ENCODE measurements at regions not wholly inside any gene's neighbourhood (a gene's known extent, or its start where the extent isn't known, plus 50 kb on each side); places are given as distances from the start of the nearest gene placed in this dataset.

DNA sequence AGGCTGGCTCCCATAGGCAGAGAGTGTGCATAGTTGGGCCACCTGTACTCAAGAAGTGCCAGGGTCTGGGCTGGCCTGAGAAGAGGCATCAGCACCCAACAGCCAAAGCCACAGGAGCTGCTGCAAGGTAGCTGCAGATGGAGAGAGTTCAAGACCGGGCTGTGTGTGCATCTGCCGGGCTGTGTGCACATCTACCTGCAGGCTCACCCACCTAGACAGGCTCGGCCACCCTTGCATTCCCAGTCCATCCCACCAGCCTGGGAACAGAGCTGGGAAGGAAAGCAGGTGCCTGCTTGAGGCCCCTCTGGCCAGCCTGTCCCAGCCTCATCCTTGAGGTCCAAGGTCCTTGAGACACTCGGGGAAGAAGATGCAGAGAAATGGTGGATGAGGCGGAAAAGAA, 194.4 kb upstream of the AJAP1 start:
- Histone ChIP-seq H3K4me1 (ENCODE audit: insufficient read depth, low read length) (no peaks in the 10 kb centered on the region), H3K4me3 (ENCODE audit: insufficient read depth, low read depth, low read length) (no peak overlapping the region), H3K27me3 (ENCODE audit: insufficient read depth, low read length) (no peaks in the 10 kb centered on the region), H4K20me1 (ENCODE audit: insufficient read depth, low read length) (no peaks in the 10 kb centered on the region), H3K36me3 (ENCODE audit: insufficient read depth, low read length) (no peaks in the 10 kb centered on the region), H2AFZ (ENCODE audit: low read depth, low read length) (no peak overlapping the region), H3K9ac (ENCODE audit: low read length) (no peak overlapping the region), H3K27ac (ENCODE audit: low read depth, low read length) (no peak overlapping the region), H3K4me2 (ENCODE audit: low read length) (no peak overlapping the region), H3K9me3 (ENCODE audit: insufficient read depth, low read depth, low read length) (peaks cover 7% of the 10 kb centered on the region), H3K79me2 (ENCODE audit: insufficient read depth, low read length) (no peaks in the 10 kb centered on the region)
- TF ChIP-seq CTCF (IDR thresholded peaks at IDR 0.05; ENCODE audit: insufficient read depth, low read depth, low read length), result no peak
- no peak for TF ChIP-seq EZH2 (IDR thresholded peaks at IDR 0.05; ENCODE audit: insufficient read depth, low read length)
- peaks cover 21% of the 10 kb centered on the region for H3K9me3 Mint-ChIP-seq (ENCODE audit: unreplicated experiment)
- H3K27me3 Mint-ChIP-seq (ENCODE audit: low read depth, unreplicated experiment), result peaks cover 5% of the 10 kb centered on the region
- no peaks in the 10 kb centered on the region for H3K36me3 Mint-ChIP-seq (ENCODE audit: low read depth, unreplicated experiment)
- H3K4me1 Mint-ChIP-seq (ENCODE audit: low read depth, unreplicated experiment), result no peaks in the 10 kb centered on the region
- FAIRE-seq (no peak), DNase-seq (ENCODE audit: low read depth) (no peak)
- H3K27ac Mint-ChIP-seq (ENCODE audit: unreplicated experiment), result no peak overlapping the region
- H3K4me3 Mint-ChIP-seq (ENCODE audit: unreplicated experiment), result no peak overlapping the region

- FAIRE-seq (no peak), DNase-seq (ENCODE audit: low read depth) (no peak)
- no peak overlapping the region for H3K27ac ChIP-seq (ENCODE audit: low read depth, low read length)
- no peak for TF ChIP-seq EZH2 (IDR thresholded peaks at IDR 0.05; ENCODE audit: insufficient read depth, low read length)
- Mint-ChIP-seq H3K27ac (ENCODE audit: unreplicated experiment) (no peak overlapping the region), H3K4me3 (ENCODE audit: unreplicated experiment) (no peak overlapping the region), H3K27me3 (ENCODE audit: low read depth, unreplicated experiment) (peaks cover 5% of the 10 kb centered on the region), H3K9me3 (ENCODE audit: unreplicated experiment) (peaks cover 19% of the 10 kb centered on the region), H3K36me3 (ENCODE audit: low read depth, unreplicated experiment) (no peaks in the 10 kb centered on the region), H3K4me1 (ENCODE audit: low read depth, unreplicated experiment) (no peaks in the 10 kb centered on the region)
- no peak overlapping the region for H2AFZ ChIP-seq (ENCODE audit: low read depth, low read length)
- no peaks in the 10 kb centered on the region for H3K4me1 ChIP-seq (ENCODE audit: insufficient read depth, low read length)
- H4K20me1 ChIP-seq (ENCODE audit: insufficient read depth, low read length), result no peaks in the 10 kb centered on the region
- peaks cover 7% of the 10 kb centered on the region for H3K9me3 ChIP-seq (ENCODE audit: insufficient read depth, low read depth, low read length)
- H3K79me2 ChIP-seq (ENCODE audit: insufficient read depth, low read length), result no peaks in the 10 kb centered on the region
- H3K4me2 ChIP-seq (ENCODE audit: low read length), result no peak overlapping the region
- H3K4me3 ChIP-seq (ENCODE audit: insufficient read depth, low read depth, low read length), result no peak overlapping the region
- H3K27me3 ChIP-seq (ENCODE audit: insufficient read depth, low read length), result no peaks in the 10 kb centered on the region
- H3K36me3 ChIP-seq (ENCODE audit: insufficient read depth, low read length), result no peaks in the 10 kb centered on the region
- H3K9ac ChIP-seq (ENCODE audit: low read length), result no peak overlapping the region
These were observed 193.8 kb upstream of the AJAP1 start for GRCh38 chr1:4460651-4461050.

DNA sequence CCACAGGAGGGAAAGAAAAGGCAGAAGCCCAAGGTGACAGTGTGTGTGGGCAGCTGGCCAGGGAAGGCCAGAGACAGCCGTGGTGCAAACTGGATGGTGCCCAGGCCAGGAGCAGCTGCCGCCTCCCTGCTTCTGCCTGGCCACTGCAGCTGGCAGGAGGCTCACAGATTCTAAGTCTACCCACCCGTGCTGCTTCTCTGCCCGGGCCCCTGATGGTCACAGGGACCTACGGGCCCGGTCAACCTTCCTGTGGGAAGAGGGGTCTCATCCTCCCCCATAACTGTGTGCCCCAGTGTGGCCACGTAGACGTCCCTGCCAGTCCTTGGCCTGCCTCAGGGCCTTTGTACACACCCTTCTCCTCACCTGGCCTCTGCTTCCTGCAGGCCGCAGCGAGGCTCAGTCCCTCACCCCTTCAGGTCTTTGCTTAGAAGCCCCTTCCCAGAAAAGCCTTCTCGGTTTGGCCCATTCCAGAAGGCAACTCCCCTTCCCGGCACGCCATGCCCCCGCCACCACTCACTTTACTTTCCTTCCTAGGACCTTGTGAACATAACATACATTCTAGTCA, 192.6 kb upstream of the AJAP1 start:
- Histone ChIP-seq H3K79me2 (ENCODE audit: insufficient read depth, low read length) (no peaks in the 10 kb centered on the region), H3K27ac (ENCODE audit: low read depth, low read length) (no peak overlapping the region), H3K36me3 (ENCODE audit: insufficient read depth, low read length) (no peaks in the 10 kb centered on the region), H3K4me2 (ENCODE audit: low read length) (no peak overlapping the region), H3K27me3 (ENCODE audit: insufficient read depth, low read length) (no peaks in the 10 kb centered on the region), H3K4me3 (ENCODE audit: insufficient read depth, low read depth, low read length) (no peak overlapping the region), H2AFZ (ENCODE audit: low read depth, low read length) (no peak overlapping the region), H3K9ac (ENCODE audit: low read length) (no peak overlapping the region), H3K4me1 (ENCODE audit: insufficient read depth, low read length) (no peaks in the 10 kb centered on the region), H3K9me3 (ENCODE audit: insufficient read depth, low read depth, low read length) (peaks cover 7% of the 10 kb centered on the region), H4K20me1 (ENCODE audit: insufficient read depth, low read length) (no peaks in the 10 kb centered on the region)
- no peak for FAIRE-seq
- Mint-ChIP-seq H3K4me1 (ENCODE audit: low read depth, unreplicated experiment) (no peaks in the 10 kb centered on the region), H3K36me3 (ENCODE audit: low read depth, unreplicated experiment) (no peaks in the 10 kb centered on the region), H3K4me3 (ENCODE audit: unreplicated experiment) (no peak overlapping the region), H3K27me3 (ENCODE audit: low read depth, unreplicated experiment) (peaks cover 5% of the 10 kb centered on the region), H3K9me3 (ENCODE audit: unreplicated experiment) (peaks cover 15% of the 10 kb centered on the region), H3K27ac (ENCODE audit: unreplicated experiment) (no peak overlapping the region)
- TF ChIP-seq CTCF (IDR thresholded peaks at IDR 0.05; ENCODE audit: insufficient read depth, low read depth, low read length), result no peak
- no peak for TF ChIP-seq EZH2 (IDR thresholded peaks at IDR 0.05; ENCODE audit: insufficient read depth, low read length)
- DNase-seq (ENCODE audit: low read depth), result no peak
